Tibial artery (tissue), 4 donors: ENCODE measurements at regions not wholly inside any gene's neighbourhood (a gene's known extent, or its start where the extent isn't known, plus 50 kb on each side); places are given as distances from the start of the nearest gene placed in this dataset.
"Not testable (repeated sequence)": the region's sequence is repeated elsewhere in the genome, so short reads cannot be mapped to it uniquely, and the experiment has no call there.

Experiments
- DNase-seq, 2 donors: peaks; one replicate each; pipeline ENCODE4 v3.0.0-alpha.2; 2019
- H3K27ac ChIP-seq, 2 donors: fragments of 200-600 bp; sonication (generic) in 1 of 2; 1 replicate in 1 of 2; 2 replicates in 1 of 2; pipeline ENCODE4 v1.5.1; 2018 to 2019; ENCODE audit warnings: mild to moderate bottlenecking in 1 of 2
- H3K27me3 ChIP-seq, 2 donors: fragments of 200-600 bp; sonication (generic) in 1 of 2; one replicate each; pipeline versions ENCODE4 v1.5.1 to v1.6.0; 2016 to 2019
- H3K36me3 ChIP-seq, 3 donors: fragments of 200-600 bp; sonication (generic) in 2 of 3; one replicate each; pipeline ENCODE4 v1.5.1; 2016 to 2019; ENCODE audit warnings: mild to moderate bottlenecking in 2 of 3
- H3K4me1 ChIP-seq, 4 donors: fragments of 200-600 bp; sonication (generic) in 2 of 4; 1 replicate in 3 of 4; 2 replicates in 1 of 4; pipeline ENCODE4 v1.5.1; 2016 to 2019
- H3K4me3 ChIP-seq, 2 donors: fragments of 200-600 bp; sonication (generic) in 1 of 2; 1 replicate in 1 of 2; 2 replicates in 1 of 2; pipeline ENCODE4 v1.5.1; 2018 to 2019; ENCODE audit warnings: mild to moderate bottlenecking in 2 of 2
- H3K9me3 ChIP-seq, 3 donors: fragments of 200-600 bp; sonication (generic) in 1 of 3; one replicate each; pipeline ENCODE4 v1.5.1; 2016 to 2019
- intact Hi-C: fragments of 100-400 bp; cut with DNase I; formaldehyde crosslinking; loops from one replicate; pipeline ENCODE4 v1.15.0; 2023; ENCODE audit warnings: low total_unique reads
- TF ChIP-seq, protein P1 (sequence below), 2 experiments: fragments of 200-600 bp in 1 of 2; fragments of 450-650 bp in 1 of 2; IDR thresholded peaks; one replicate each; pipeline ENCODE4 v1.5.1; 2017 to 2019; ENCODE audit warnings: antibody characterized with exemption in 2 of 2, mild to moderate bottlenecking in 1 of 2, moderate library complexity in 1 of 2

DNA sequence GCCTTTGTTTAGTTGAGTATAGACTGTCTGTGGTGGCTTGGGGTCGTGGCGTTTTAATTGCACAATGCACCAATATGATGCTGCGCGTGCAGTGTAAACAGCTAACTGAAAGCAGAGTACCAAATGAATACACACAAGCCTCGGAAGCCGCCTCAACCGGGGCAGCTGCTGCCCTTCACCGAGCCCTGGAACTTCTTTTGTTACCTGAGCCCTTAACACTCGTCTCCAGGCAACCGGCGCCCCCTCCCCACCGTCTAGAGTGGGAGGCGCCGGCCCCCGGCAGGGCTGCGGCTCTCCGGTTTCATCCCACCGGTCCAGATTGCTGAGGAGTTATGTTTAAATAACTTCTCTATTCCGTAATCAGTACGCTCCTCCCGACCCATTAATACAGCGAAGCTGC is 173.2 kb upstream of the TBL1X start:
- Histone ChIP-seq H3K4me3 (no peak overlapping the region), H3K27me3 (no peaks in the 10 kb centered on the region), H3K36me3 (no peaks in the 10 kb centered on the region), H3K9me3 (no peaks in the 10 kb centered on the region), H3K4me1 (no peaks in the 10 kb centered on the region), H3K27ac (no peak overlapping the region)
- TF ChIP-seq, protein P1, sequence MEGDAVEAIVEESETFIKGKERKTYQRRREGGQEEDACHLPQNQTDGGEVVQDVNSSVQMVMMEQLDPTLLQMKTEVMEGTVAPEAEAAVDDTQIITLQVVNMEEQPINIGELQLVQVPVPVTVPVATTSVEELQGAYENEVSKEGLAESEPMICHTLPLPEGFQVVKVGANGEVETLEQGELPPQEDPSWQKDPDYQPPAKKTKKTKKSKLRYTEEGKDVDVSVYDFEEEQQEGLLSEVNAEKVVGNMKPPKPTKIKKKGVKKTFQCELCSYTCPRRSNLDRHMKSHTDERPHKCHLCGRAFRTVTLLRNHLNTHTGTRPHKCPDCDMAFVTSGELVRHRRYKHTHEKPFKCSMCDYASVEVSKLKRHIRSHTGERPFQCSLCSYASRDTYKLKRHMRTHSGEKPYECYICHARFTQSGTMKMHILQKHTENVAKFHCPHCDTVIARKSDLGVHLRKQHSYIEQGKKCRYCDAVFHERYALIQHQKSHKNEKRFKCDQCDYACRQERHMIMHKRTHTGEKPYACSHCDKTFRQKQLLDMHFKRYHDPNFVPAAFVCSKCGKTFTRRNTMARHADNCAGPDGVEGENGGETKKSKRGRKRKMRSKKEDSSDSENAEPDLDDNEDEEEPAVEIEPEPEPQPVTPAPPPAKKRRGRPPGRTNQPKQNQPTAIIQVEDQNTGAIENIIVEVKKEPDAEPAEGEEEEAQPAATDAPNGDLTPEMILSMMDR (IDR thresholded peaks at IDR 0.05) = no peak
- DNase-seq = no peak
- intact Hi-C loops = no loop called here

DNA sequence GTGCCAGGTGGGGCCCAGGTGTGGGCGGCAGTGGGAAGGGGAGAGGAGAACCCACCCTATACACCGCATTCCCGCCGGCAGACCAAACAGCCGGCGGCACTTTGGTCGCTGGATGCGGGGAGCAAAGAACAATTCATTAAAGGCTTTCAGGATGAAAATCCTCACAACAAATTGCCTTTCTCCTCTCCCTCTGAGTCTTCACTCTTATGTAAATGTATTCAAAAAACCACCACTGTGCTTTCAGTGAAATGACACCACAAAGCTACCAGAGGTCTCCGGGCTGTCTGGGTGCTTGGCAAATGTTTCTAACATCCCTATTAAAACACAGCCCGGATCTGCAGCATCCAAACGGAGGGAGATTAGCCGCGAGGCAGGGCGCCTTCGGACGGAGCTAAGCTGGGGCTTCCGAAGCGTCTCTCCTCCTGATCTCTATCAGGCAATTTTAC is 171.8 kb upstream of the TBL1X start:
- no peak overlapping the region for H3K4me3 ChIP-seq
- no peak for DNase-seq
- no peaks in the 10 kb centered on the region for H3K27me3 ChIP-seq
- H3K4me1 ChIP-seq = no peaks in the 10 kb centered on the region
- H3K27ac ChIP-seq = no peak overlapping the region
- intact Hi-C loops = no loop called here
- H3K36me3 ChIP-seq = no peaks in the 10 kb centered on the region
- H3K9me3 ChIP-seq = no peaks in the 10 kb centered on the region
- TF ChIP-seq, protein P1 (IDR thresholded peaks at IDR 0.05) = no peak

- TF ChIP-seq, protein P1 (IDR thresholded peaks at IDR 0.05) = no peak
- no peaks in the 10 kb centered on the region for H3K4me1 ChIP-seq
- H3K4me3 ChIP-seq = no peak overlapping the region
- no peaks in the 10 kb centered on the region for H3K27me3 ChIP-seq
- H3K9me3 ChIP-seq = no peaks in the 10 kb centered on the region
- no peak for DNase-seq
- intact Hi-C loops = no loop called here
- no peaks in the 10 kb centered on the region for H3K36me3 ChIP-seq
- no peak overlapping the region for H3K27ac ChIP-seq
Measured at GRCh38 chrX:9293903-9294302, 171.0 kb upstream of the TBL1X start.

DNA sequence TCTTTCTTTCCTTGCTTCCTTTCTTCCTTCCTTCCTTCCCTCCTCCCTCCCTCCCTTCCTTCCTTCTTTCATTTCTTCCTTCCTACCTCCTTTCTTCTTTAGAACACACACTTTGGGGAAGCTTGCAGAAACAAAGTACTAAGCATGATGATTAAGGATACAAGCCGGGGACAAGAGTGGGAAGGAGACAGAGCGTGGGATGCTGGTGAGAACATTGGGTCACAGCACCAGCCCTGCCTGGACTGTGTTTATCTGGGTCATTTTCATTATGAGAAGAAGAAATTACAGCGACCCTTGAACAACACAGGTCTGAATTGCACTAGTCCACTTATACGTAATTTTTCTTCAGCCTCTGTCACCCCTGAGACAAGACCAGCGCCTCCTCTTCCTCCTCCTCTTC is 169.3 kb upstream of the TBL1X start:
- TF ChIP-seq, protein P1 (IDR thresholded peaks at IDR 0.05) = no peak
- Histone ChIP-seq H3K36me3 (no peaks in the 10 kb centered on the region), H3K4me1 (peaks cover 0 to 7% (median 1%) of the 10 kb centered on the region in 4 donors), H3K27me3 (no peaks in the 10 kb centered on the region), H3K9me3 (no peaks in the 10 kb centered on the region), H3K27ac (no peak overlapping the region), H3K4me3 (no peak overlapping the region)
- intact Hi-C loops = no loop called here
- DNase-seq = no peak

DNA sequence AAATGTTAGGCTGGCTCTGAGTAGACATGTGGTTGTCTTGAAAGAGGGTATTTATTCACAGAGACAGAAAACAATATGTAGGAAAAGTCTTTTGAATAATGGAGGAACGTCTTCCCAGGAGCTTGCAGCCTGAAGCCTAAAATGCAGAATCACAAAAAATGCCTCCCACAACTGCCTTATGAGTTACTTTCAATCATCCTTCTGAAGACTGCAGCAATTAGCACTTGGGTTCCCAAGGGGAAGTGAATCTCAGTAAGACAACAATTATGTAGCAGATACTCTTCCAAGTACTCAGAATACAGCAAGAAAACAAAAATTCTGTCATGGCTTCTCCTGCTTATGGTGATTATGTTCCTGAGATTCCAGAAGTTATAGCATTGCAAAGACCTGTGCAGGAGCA is 166.6 kb upstream of the TBL1X start:
- Histone ChIP-seq H3K4me1 (peaks cover 0 to 27% (median 4%) of the 10 kb centered on the region in 4 donors), H3K27ac (no peak overlapping the region), H3K27me3 (no peaks in the 10 kb centered on the region), H3K9me3 (no peaks in the 10 kb centered on the region), H3K36me3 (no peaks in the 10 kb centered on the region), H3K4me3 (no peak overlapping the region)
- TF ChIP-seq, protein P1 (IDR thresholded peaks at IDR 0.05) = no peak
- intact Hi-C loops = no loop called here
- no peak for DNase-seq

- intact Hi-C loops, H3K4me3 ChIP-seq, H3K27me3 ChIP-seq, H3K9me3 ChIP-seq, H3K27ac ChIP-seq, DNase-seq, H3K36me3 ChIP-seq: not testable (repeated sequence)
- peaks cover 0 to 27% (median 4%) of the 10 kb centered on the region in 4 donors for H3K4me1 ChIP-seq
Measured at GRCh38 chrX:9299681-9300080, 165.2 kb upstream of the TBL1X start.
